ENCODE measurements at regions not wholly inside any gene's neighbourhood (a gene's known extent, or its start where the extent isn't known, plus 50 kb on each side); places are given as distances from the start of the nearest gene placed in this dataset.
"Not testable (repeated sequence)": the region's sequence is repeated elsewhere in the genome, so short reads cannot be mapped to it uniquely, and the experiment has no call there.

GRCh38 chr12:38102197-38102596 is 214.4 kb upstream of the ALG10B start:
- DNase-seq (ENCODE audit: low spot score): no peak
- TF ChIP-seq CTCF (IDR thresholded peaks at IDR 0.05; ENCODE audit: extremely low read depth, missing control alignments): no peak

DNA sequence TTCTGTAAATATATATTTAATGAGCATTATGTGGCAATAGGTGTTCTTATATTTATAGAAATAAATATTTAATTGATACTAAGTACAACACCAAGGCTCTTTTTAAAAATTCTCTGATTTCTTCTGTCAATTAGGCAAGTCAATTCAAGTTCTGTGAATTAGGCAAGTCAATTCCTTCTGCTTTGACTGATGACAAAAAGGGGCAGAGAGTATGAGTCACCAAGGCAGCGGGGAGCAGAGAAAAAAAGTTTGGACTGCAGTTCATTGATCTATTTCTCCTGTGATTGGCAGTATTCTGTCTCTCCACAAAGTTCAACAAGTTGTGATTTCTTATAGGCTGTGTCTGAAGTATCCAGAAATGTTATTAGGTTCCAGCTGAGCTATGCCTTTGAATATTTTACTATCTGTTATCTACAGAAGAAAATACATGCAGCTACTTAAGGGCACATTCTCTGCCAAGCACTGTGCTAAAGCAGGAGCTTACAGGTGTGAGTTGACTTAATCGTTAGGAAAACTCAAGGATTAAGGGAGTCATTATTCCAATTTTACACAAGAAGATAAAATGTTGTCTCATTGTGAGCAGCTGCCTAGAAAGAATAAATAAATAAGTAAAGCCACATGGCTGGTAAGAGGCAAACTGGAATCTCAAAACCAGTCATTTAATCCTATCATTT is 206.4 kb upstream of the ALG10B start:
- no peak for DNase-seq (ENCODE audit: low spot score)
- no peak for TF ChIP-seq CTCF (IDR thresholded peaks at IDR 0.05; ENCODE audit: extremely low read depth, missing control alignments)

GRCh38 chr12:38113991-38114390 is 202.6 kb upstream of the ALG10B start:
- DNase-seq (ENCODE audit: low spot score): no peak
- no peak for TF ChIP-seq CTCF (IDR thresholded peaks at IDR 0.05; ENCODE audit: extremely low read depth, missing control alignments)

GRCh38 chr12:38116968-38117367 is 199.6 kb upstream of the ALG10B start:
- no peak for TF ChIP-seq CTCF (IDR thresholded peaks at IDR 0.05; ENCODE audit: extremely low read depth, missing control alignments)
- no peak for DNase-seq (ENCODE audit: low spot score)

GRCh38 chr12:38118632-38119031 is 197.9 kb upstream of the ALG10B start:
- DNase-seq (ENCODE audit: low spot score): no peak
- TF ChIP-seq CTCF (IDR thresholded peaks at IDR 0.05; ENCODE audit: extremely low read depth, missing control alignments): no peak

GRCh38 chr12:38120438-38120837 is 196.1 kb upstream of the ALG10B start:
- DNase-seq (ENCODE audit: low spot score): no peak
- TF ChIP-seq CTCF (IDR thresholded peaks at IDR 0.05; ENCODE audit: extremely low read depth, missing control alignments): no peak

- not testable (repeated sequence) for DNase-seq (ENCODE audit: low spot score)
Observed at GRCh38 chr12:38123028-38123427, 193.5 kb upstream of the ALG10B start.

GRCh38 chr12:38123566-38124246 is 192.9 kb upstream of the ALG10B start:
- no peak for TF ChIP-seq CTCF (IDR thresholded peaks at IDR 0.05; ENCODE audit: extremely low read depth, missing control alignments)
- no peak for DNase-seq (ENCODE audit: low spot score)
